Osteoblast (primary cell): ENCODE measurements at regions not wholly inside any gene's neighbourhood (a gene's known extent, or its start where the extent isn't known, plus 50 kb on each side); places are given as distances from the start of the nearest gene placed in this dataset.

ENCODE experiments used
- DNase-seq: peaks from one replicate; pipeline ENCODE4 v3.0.0; 2011; ENCODE audit warnings: low spot score, mixed read lengths; ENCODE audit not compliant: insufficient read length; ENCODE audit errors: missing footprints
- H2AFZ ChIP-seq: 2 replicates; pipeline ENCODE4 v1.6.0; 2011; ENCODE audit warnings: mild to moderate bottlenecking, low read length
- H3K27ac ChIP-seq: 2 replicates; pipeline ENCODE4 v1.5.1; 2011; ENCODE audit warnings: mild to moderate bottlenecking, low read depth, low read length, moderate library complexity
- H3K27me3 ChIP-seq: 2 replicates; pipeline ENCODE4 v1.6.0; 2012; ENCODE audit warnings: mild to moderate bottlenecking, control low read depth, inconsistent platforms, low read length, moderate library complexity; ENCODE audit not compliant: insufficient read depth
- H3K36me3 ChIP-seq: 2 replicates; pipeline ENCODE4 v1.5.1; 2011; ENCODE audit warnings: mild to moderate bottlenecking, low read length, control low read depth, moderate library complexity; ENCODE audit not compliant: insufficient read depth
- H3K4me1 ChIP-seq: 2 replicates; pipeline ENCODE4 v1.5.1; 2011; ENCODE audit warnings: mild to moderate bottlenecking, low read length, control low read depth, moderate library complexity; ENCODE audit not compliant: insufficient read depth
- H3K4me2 ChIP-seq: 2 replicates; pipeline ENCODE4 v1.6.0; 2011; ENCODE audit warnings: mild to moderate bottlenecking, low read length; ENCODE audit not compliant: insufficient read depth
- H3K4me3 ChIP-seq: fragments of 200-600 bp; sonication (generic); 3 replicates; pipeline ENCODE4 v1.5.1; 2012; ENCODE audit warnings: mild to moderate bottlenecking, low read length, inconsistent platforms; ENCODE audit not compliant: insufficient read depth
- H3K79me2 ChIP-seq: 2 replicates; pipeline ENCODE4 v1.6.0; 2012; ENCODE audit warnings: mild to moderate bottlenecking, low read length, control low read depth, inconsistent platforms; ENCODE audit not compliant: insufficient read depth
- H3K9me3 ChIP-seq: 2 replicates; pipeline ENCODE4 v1.5.1; 2011; ENCODE audit warnings: low read depth, low read length, control low read depth
- H4K20me1 ChIP-seq: 2 replicates; pipeline ENCODE4 v1.6.0; 2012; ENCODE audit warnings: mild to moderate bottlenecking, low read length, control low read depth; ENCODE audit not compliant: insufficient read depth
- CTCF ChIP-seq: IDR thresholded peaks from 2 replicates; pipeline ENCODE4 v1.5.1; 2011; ENCODE audit warnings: mild to moderate bottlenecking, low read depth, low read length, moderate library complexity; ENCODE audit errors: extremely low read depth

- H2AFZ ChIP-seq: no peak overlapping the region
- H3K4me2 ChIP-seq: no peak overlapping the region
- no peaks in the 10 kb centered on the region for H3K27me3 ChIP-seq
- no peak overlapping the region for H3K27ac ChIP-seq
- H3K4me3 ChIP-seq: no peak overlapping the region
- no peak for DNase-seq
- H3K4me1 ChIP-seq: no peaks in the 10 kb centered on the region
- H3K79me2 ChIP-seq: no peaks in the 10 kb centered on the region
- H3K9me3 ChIP-seq: no peaks in the 10 kb centered on the region
- TF ChIP-seq CTCF: no peak
- H4K20me1 ChIP-seq: no peaks in the 10 kb centered on the region
- no peaks in the 10 kb centered on the region for H3K36me3 ChIP-seq
Observed at GRCh38 chr21:26374817-26375216, 198.3 kb downstream of the CYYR1 start.

GRCh38 chr21:26368591-26369320 lies 198.2 kb upstream of the APP start:
- no peaks in the 10 kb centered on the region for H3K79me2 ChIP-seq
- DNase-seq: no peak
- no peak overlapping the region for H3K27ac ChIP-seq
- H3K4me1 ChIP-seq: no peaks in the 10 kb centered on the region
- no peaks in the 10 kb centered on the region for H3K27me3 ChIP-seq
- H3K4me2 ChIP-seq: no peak overlapping the region
- no peaks in the 10 kb centered on the region for H3K36me3 ChIP-seq
- no peak overlapping the region for H3K4me3 ChIP-seq
- no peaks in the 10 kb centered on the region for H3K9me3 ChIP-seq
- H2AFZ ChIP-seq: no peak overlapping the region
- no peak for TF ChIP-seq CTCF
- H4K20me1 ChIP-seq: no peaks in the 10 kb centered on the region

- Histone ChIP-seq H3K4me1 (no peaks in the 10 kb centered on the region), H3K27me3 (no peaks in the 10 kb centered on the region), H3K27ac (no peak overlapping the region), H2AFZ (no peak overlapping the region), H3K36me3 (no peaks in the 10 kb centered on the region), H3K4me3 (no peak overlapping the region), H3K9me3 (no peaks in the 10 kb centered on the region), H3K4me2 (no peak overlapping the region), H4K20me1 (no peaks in the 10 kb centered on the region), H3K79me2 (no peaks in the 10 kb centered on the region)
- TF ChIP-seq CTCF: no peak
- DNase-seq: no peak
Observed at GRCh38 chr21:26366781-26367180, 196.2 kb upstream of the APP start.

GRCh38 chr21:26365849-26366248 lies 195.3 kb upstream of the APP start:
- DNase-seq: no peak
- H3K27me3 ChIP-seq: no peaks in the 10 kb centered on the region
- no peaks in the 10 kb centered on the region for H3K4me1 ChIP-seq
- no peaks in the 10 kb centered on the region for H4K20me1 ChIP-seq
- no peaks in the 10 kb centered on the region for H3K36me3 ChIP-seq
- no peaks in the 10 kb centered on the region for H3K9me3 ChIP-seq
- no peaks in the 10 kb centered on the region for H3K79me2 ChIP-seq
- H3K4me2 ChIP-seq: no peak overlapping the region
- no peak overlapping the region for H2AFZ ChIP-seq
- no peak overlapping the region for H3K4me3 ChIP-seq
- H3K27ac ChIP-seq: no peak overlapping the region
- TF ChIP-seq CTCF: no peak
